ENCODE measurements at regions not wholly inside any gene's neighbourhood (a gene's known extent, or its start where the extent isn't known, plus 50 kb on each side); places are given as distances from the start of the nearest gene placed in this dataset.

DNA sequence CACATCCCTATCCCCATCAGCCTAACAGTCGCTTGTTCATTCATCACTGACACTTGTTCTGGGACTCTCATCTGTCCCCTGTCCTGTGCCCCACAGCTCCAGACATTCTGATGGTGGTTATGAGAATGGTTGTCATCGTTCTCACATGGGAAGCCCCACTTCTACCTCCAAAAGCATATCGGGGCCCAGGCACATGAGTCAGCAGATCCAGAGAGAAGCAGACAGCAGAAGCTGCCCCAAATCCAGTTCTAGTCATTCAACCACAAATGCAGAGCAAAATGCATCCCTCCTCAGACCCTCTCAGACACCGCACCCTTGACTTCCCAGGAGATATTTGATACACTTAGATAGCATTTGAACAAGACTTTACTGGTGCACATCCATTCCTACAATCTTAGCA lies 106.0 kb downstream of the FOXF2 start:
- Histone ChIP-seq H3K36me3 (ENCODE audit: control insufficient read depth, insufficient read depth, low read length) (no peaks in the 10 kb centered on the region), H3K4me3 (replicated peaks; ENCODE audit: low read depth, low read length) (no peak overlapping the region), H3K27me3 (replicated peaks; ENCODE audit: control insufficient read depth, insufficient read depth, low read length) (no peaks in the 10 kb centered on the region)
- no peak for DNase-seq (ENCODE audit: extremely low read depth, insufficient read length)
- TF ChIP-seq, protein P1, sequence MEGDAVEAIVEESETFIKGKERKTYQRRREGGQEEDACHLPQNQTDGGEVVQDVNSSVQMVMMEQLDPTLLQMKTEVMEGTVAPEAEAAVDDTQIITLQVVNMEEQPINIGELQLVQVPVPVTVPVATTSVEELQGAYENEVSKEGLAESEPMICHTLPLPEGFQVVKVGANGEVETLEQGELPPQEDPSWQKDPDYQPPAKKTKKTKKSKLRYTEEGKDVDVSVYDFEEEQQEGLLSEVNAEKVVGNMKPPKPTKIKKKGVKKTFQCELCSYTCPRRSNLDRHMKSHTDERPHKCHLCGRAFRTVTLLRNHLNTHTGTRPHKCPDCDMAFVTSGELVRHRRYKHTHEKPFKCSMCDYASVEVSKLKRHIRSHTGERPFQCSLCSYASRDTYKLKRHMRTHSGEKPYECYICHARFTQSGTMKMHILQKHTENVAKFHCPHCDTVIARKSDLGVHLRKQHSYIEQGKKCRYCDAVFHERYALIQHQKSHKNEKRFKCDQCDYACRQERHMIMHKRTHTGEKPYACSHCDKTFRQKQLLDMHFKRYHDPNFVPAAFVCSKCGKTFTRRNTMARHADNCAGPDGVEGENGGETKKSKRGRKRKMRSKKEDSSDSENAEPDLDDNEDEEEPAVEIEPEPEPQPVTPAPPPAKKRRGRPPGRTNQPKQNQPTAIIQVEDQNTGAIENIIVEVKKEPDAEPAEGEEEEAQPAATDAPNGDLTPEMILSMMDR (IDR thresholded peaks at IDR 0.05; ENCODE audit: insufficient read depth, low read length, poor library complexity, severe bottlenecking): no peak

- H3K4me3 ChIP-seq (replicated peaks; ENCODE audit: low read depth, low read length): no peak overlapping the region
- no peaks in the 10 kb centered on the region for H3K27me3 ChIP-seq (replicated peaks; ENCODE audit: control insufficient read depth, insufficient read depth, low read length)
- TF ChIP-seq, protein P1 (IDR thresholded peaks at IDR 0.05; ENCODE audit: insufficient read depth, low read length, poor library complexity, severe bottlenecking): no peak
- H3K36me3 ChIP-seq (ENCODE audit: control insufficient read depth, insufficient read depth, low read length): no peaks in the 10 kb centered on the region
- no peak for DNase-seq (ENCODE audit: extremely low read depth, insufficient read length)
These were observed 106.7 kb downstream of the FOXF2 start for GRCh38 chr6:1496092-1496491.

GRCh38 chr6:1496836-1497760 lies 107.7 kb downstream of the FOXF2 start:
- no peaks in the 10 kb centered on the region for H3K36me3 ChIP-seq (ENCODE audit: control insufficient read depth, insufficient read depth, low read length)
- TF ChIP-seq, protein P1 (IDR thresholded peaks at IDR 0.05; ENCODE audit: insufficient read depth, low read length, poor library complexity, severe bottlenecking): no peak
- no peak overlapping the region for H3K4me3 ChIP-seq (replicated peaks; ENCODE audit: low read depth, low read length)
- no peak for DNase-seq (ENCODE audit: extremely low read depth, insufficient read length)
- H3K27me3 ChIP-seq (replicated peaks; ENCODE audit: control insufficient read depth, insufficient read depth, low read length): no peaks in the 10 kb centered on the region

DNA sequence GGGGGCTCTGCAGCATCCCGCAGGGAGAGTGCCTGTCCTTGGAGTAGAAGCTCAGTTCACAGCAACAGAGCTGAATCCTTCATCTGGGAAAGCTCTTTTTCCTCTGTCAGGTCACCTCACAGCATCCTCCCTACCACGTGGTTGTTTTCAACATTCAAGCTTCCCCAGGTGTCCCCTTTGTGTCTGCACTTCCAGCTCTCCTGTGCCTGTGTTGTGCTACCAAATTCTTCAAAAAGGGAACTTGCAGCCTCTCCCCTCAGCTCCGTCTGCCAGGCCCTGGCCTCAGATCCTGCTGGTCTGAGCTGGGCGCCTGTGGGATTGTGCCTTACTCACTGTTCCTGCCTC lies 108.4 kb downstream of the FOXF2 start:
- DNase-seq (ENCODE audit: extremely low read depth, insufficient read length): no peak
- H3K27me3 ChIP-seq (replicated peaks; ENCODE audit: control insufficient read depth, insufficient read depth, low read length): no peaks in the 10 kb centered on the region; the same call in 1 of the 2 replicates
- TF ChIP-seq, protein P1 (IDR thresholded peaks at IDR 0.05; ENCODE audit: insufficient read depth, low read length, poor library complexity, severe bottlenecking): no peak
- H3K36me3 ChIP-seq (ENCODE audit: control insufficient read depth, insufficient read depth, low read length): no peaks in the 10 kb centered on the region
- no peak overlapping the region for H3K4me3 ChIP-seq (replicated peaks; ENCODE audit: low read depth, low read length)

DNA sequence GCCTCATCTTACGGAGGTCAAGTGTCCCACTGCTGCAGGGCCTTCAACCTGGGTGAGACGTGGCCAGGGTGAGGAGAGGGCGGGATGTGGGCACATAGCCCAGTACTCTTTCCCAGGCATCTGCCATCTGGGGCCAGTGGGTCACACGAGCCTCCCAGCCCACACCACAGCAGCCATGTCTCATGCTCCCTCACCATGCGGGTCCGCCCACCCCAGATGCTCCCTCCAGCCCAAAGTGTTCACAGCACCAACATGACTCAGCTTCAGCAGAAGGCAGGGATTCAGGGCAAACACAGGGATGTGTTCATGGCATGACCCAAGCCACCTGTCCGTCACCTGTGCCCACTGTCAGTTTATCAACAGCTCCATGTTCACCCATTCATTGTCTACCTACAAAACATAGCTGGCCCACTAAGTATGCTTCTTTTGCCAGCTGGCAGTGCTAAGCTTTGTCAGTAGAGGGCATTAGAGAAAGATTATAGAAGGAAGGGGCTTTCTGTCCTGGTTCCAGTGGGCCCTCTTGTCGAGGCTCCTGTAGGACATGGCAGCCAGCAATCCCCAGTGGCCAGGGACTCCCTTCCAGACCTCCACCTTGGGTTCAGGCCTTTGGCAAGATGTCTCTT lies 109.2 kb downstream of the FOXF2 start:
- Histone ChIP-seq H3K4me3 (replicated peaks; ENCODE audit: low read depth, low read length) (no peak overlapping the region), H3K27me3 (replicated peaks; ENCODE audit: control insufficient read depth, insufficient read depth, low read length) (no peaks in the 10 kb centered on the region; the same call in 1 of the 2 replicates), H3K36me3 (ENCODE audit: control insufficient read depth, insufficient read depth, low read length) (no peaks in the 10 kb centered on the region)
- TF ChIP-seq, protein P1 (IDR thresholded peaks at IDR 0.05; ENCODE audit: insufficient read depth, low read length, poor library complexity, severe bottlenecking): peak; percentile 48
- DNase-seq (ENCODE audit: extremely low read depth, insufficient read length): no peak
